ENCODE measurements at regions not wholly inside any gene's neighbourhood (a gene's known extent, or its start where the extent isn't known, plus 50 kb on each side); places are given as distances from the start of the nearest gene placed in this dataset.

DNA sequence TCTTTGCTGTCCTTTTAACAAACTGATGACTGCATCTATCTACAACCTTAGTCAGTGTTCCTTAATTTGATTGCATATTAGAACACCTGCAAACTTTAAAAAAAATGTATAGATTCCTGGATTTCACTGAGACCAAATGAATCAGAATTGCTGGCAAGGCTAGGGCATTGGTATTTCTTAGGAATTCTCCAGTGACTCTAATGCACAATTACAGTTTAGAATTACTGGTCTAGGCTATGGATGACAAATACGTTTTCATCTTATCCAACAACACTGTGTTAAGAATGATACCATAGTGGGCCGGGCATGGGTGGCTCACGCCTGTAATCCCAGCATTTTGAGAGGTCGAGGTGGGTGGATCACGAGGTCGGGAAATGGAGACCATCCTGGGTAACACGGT is 545.9 kb upstream of the RIOK2 start:
- TF ChIP-seq, protein P1, sequence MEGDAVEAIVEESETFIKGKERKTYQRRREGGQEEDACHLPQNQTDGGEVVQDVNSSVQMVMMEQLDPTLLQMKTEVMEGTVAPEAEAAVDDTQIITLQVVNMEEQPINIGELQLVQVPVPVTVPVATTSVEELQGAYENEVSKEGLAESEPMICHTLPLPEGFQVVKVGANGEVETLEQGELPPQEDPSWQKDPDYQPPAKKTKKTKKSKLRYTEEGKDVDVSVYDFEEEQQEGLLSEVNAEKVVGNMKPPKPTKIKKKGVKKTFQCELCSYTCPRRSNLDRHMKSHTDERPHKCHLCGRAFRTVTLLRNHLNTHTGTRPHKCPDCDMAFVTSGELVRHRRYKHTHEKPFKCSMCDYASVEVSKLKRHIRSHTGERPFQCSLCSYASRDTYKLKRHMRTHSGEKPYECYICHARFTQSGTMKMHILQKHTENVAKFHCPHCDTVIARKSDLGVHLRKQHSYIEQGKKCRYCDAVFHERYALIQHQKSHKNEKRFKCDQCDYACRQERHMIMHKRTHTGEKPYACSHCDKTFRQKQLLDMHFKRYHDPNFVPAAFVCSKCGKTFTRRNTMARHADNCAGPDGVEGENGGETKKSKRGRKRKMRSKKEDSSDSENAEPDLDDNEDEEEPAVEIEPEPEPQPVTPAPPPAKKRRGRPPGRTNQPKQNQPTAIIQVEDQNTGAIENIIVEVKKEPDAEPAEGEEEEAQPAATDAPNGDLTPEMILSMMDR (conservative IDR thresholded peaks at IDR 0.05; ENCODE audit: low read depth, low read length) = no peak
- TF ChIP-seq EZH2 (IDR thresholded peaks at IDR 0.05; ENCODE audit: borderline replicate concordance, low read depth, low read length, poor library complexity, severe bottlenecking) = no peak
